HL-60 (cell line): ENCODE measurements at regions not wholly inside any gene's neighbourhood (a gene's known extent, or its start where the extent isn't known, plus 50 kb on each side); places are given as distances from the start of the nearest gene placed in this dataset.

Experiments
- DNase-seq, 2 experiments: peaks; one replicate each; pipeline ENCODE4 v3.0.0-alpha.2; 2010 to 2020; ENCODE audit warnings: low read depth in 1 of 2, low spot score in 1 of 2
- H3K27ac ChIP-seq: fragments of 250-450 bp; sonication (Bioruptor Pico); replicated peaks from 2 replicates; pipeline ENCODE4 v1.5.1; 2020; ENCODE audit warnings: mild to moderate bottlenecking, moderate library complexity
- H3K27me3 ChIP-seq: fragments of 250-450 bp; sonication (Bioruptor Pico); 2 replicates; pipeline ENCODE4 v1.5.1; 2021; ENCODE audit warnings: mild to moderate bottlenecking, moderate library complexity; ENCODE audit not compliant: insufficient read depth, poor library complexity, severe bottlenecking
- H3K4me3 ChIP-seq: replicated peaks from 2 replicates; pipeline ENCODE4 v1.5.1; 2011; ENCODE audit warnings: mild to moderate bottlenecking, control low read depth, low read length; ENCODE audit not compliant: insufficient read depth
- GABPA ChIP-seq: IDR thresholded peaks from 2 replicates; pipeline ENCODE4 v1.6.1; 2012; ENCODE audit warnings: low read depth
- POLR2AphosphoS5 ChIP-seq: IDR thresholded peaks from 2 replicates; pipeline ENCODE4 v1.6.1; 2012; ENCODE audit warnings: low read depth
- SPI1 ChIP-seq: IDR thresholded peaks from 2 replicates; pipeline ENCODE4 v1.6.1; 2012; ENCODE audit warnings: low read depth, mild to moderate bottlenecking, borderline replicate concordance
- TF ChIP-seq, protein P1 (sequence below): IDR thresholded peaks from one replicate; pipeline ENCODE4 v1.5.1; 2011; ENCODE audit warnings: low read length, control low read depth, inconsistent platforms; ENCODE audit not compliant: insufficient read depth
- TF ChIP-seq, protein P2 (sequence below): IDR thresholded peaks from 2 replicates; pipeline ENCODE4 v1.6.1; 2012; ENCODE audit warnings: low read depth; ENCODE audit not compliant: insufficient replicate concordance

DNA sequence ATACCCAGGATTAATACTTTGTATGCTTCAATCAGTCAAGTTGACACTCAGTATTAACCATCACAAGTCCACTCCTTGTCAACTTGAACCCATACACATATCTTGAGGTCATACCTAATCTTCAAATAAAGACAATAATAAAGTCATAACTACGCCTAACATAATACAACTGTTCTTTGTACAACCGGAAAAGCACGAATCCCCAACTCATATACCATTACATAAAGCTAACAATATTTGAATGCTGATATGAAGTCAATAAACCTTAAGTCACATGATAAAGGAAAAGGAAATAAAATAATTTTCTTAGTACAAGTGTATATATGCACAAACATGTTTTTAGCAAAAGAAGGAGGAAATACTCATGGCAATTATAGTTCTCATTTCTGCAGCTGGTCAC lies 770.6 kb upstream of the GYPC start:
- Histone ChIP-seq H3K4me3 (no peak overlapping the region), H3K27ac (no peak overlapping the region), H3K27me3 (no peaks in the 10 kb centered on the region)
- DNase-seq = no peak
- TF ChIP-seq POLR2AphosphoS5 (no peak), SPI1 (no peak), GABPA (no peak)
- TF ChIP-seq, protein P1, sequence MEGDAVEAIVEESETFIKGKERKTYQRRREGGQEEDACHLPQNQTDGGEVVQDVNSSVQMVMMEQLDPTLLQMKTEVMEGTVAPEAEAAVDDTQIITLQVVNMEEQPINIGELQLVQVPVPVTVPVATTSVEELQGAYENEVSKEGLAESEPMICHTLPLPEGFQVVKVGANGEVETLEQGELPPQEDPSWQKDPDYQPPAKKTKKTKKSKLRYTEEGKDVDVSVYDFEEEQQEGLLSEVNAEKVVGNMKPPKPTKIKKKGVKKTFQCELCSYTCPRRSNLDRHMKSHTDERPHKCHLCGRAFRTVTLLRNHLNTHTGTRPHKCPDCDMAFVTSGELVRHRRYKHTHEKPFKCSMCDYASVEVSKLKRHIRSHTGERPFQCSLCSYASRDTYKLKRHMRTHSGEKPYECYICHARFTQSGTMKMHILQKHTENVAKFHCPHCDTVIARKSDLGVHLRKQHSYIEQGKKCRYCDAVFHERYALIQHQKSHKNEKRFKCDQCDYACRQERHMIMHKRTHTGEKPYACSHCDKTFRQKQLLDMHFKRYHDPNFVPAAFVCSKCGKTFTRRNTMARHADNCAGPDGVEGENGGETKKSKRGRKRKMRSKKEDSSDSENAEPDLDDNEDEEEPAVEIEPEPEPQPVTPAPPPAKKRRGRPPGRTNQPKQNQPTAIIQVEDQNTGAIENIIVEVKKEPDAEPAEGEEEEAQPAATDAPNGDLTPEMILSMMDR = no peak
- TF ChIP-seq, protein P2, sequence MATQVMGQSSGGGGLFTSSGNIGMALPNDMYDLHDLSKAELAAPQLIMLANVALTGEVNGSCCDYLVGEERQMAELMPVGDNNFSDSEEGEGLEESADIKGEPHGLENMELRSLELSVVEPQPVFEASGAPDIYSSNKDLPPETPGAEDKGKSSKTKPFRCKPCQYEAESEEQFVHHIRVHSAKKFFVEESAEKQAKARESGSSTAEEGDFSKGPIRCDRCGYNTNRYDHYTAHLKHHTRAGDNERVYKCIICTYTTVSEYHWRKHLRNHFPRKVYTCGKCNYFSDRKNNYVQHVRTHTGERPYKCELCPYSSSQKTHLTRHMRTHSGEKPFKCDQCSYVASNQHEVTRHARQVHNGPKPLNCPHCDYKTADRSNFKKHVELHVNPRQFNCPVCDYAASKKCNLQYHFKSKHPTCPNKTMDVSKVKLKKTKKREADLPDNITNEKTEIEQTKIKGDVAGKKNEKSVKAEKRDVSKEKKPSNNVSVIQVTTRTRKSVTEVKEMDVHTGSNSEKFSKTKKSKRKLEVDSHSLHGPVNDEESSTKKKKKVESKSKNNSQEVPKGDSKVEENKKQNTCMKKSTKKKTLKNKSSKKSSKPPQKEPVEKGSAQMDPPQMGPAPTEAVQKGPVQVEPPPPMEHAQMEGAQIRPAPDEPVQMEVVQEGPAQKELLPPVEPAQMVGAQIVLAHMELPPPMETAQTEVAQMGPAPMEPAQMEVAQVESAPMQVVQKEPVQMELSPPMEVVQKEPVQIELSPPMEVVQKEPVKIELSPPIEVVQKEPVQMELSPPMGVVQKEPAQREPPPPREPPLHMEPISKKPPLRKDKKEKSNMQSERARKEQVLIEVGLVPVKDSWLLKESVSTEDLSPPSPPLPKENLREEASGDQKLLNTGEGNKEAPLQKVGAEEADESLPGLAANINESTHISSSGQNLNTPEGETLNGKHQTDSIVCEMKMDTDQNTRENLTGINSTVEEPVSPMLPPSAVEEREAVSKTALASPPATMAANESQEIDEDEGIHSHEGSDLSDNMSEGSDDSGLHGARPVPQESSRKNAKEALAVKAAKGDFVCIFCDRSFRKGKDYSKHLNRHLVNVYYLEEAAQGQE = no peak

DNA sequence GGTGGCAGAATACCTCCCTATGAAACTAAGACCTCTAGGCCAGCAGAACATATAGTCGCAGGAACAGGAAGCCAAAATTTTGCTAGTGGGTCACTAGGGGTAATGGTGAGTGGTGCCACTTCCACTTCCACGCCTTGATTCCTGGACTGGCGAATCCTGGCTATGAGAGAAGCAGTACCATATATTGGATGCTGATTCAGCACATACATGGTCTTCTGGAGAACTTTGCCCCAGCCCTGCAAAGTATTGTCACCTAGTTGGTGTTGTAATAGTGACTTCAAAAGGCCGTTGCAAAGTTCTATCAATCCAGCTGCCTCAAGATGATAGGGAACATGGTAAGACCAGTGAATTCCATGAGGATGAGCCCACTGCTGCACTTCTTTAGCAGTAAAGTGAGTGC lies 769.8 kb upstream of the GYPC start:
- H3K27ac ChIP-seq = no peak overlapping the region
- no peak for TF ChIP-seq POLR2AphosphoS5
- TF ChIP-seq GABPA = no peak
- no peak for TF ChIP-seq SPI1
- TF ChIP-seq, protein P1 = no peak
- TF ChIP-seq, protein P2 = no peak
- no peak overlapping the region for H3K4me3 ChIP-seq
- H3K27me3 ChIP-seq = no peaks in the 10 kb centered on the region
- no peak for DNase-seq

DNA sequence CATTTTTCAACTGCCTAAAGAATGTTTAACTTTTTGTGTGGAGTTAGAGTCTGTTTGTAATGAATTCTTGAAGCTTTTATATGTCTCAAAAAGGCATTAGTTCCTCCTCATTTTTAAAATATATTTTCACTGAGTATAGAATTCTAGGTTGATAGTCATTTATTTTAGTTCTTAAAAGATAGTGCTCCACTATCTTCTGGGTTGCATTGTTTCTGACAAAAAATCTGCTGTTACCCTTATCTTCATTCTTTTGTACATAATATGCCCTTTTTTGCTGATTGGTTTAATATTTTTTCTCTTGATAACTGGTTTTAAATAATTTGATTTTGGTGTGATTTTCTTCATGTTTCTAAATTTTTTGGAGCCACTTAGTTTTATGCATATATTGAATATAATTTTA lies 754.7 kb upstream of the GYPC start:
- no peak for TF ChIP-seq POLR2AphosphoS5
- TF ChIP-seq, protein P1 = no peak

DNA sequence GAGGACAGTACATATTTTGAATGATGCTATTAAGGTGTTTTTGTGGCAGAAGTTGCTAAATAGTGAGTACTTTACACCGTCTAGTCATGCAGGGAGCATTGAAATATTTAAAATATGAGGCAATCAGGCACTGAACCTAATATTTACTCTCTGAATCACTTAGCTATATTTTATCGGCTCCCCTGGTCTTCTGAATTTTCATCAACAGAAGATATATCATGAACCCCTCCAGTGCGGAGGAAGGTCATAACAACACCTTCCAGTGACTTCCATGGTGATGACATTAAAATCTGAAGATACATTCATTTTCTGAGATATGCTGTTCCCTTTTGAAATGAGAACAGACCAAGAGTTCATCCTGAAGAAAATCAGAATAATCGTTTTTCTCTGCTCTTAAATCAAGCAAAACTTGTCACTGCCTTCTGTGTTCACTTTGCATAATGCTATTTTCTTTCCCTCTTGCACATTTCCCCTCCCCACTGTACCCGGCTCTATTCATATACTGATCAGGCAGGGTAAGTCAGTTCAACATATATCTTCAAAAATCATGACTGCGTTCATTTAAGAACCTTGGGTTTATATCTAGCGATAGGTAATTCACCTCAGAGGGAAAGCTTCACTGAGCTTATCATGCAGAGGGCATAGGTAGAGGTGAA lies 729.9 kb upstream of the GYPC start:
- TF ChIP-seq SPI1 = no peak
- TF ChIP-seq GABPA = no peak
- TF ChIP-seq, protein P2 = no peak
- TF ChIP-seq, protein P1 = no peak
- Histone ChIP-seq H3K27ac (no peak overlapping the region), H3K4me3 (no peak overlapping the region), H3K27me3 (no peaks in the 10 kb centered on the region)
- DNase-seq = no peak

More for the DNA sequence above, 754.7 kb upstream of the GYPC start:
- DNase-seq = no peak
- Histone ChIP-seq H3K27me3 (no peaks in the 10 kb centered on the region), H3K27ac (no peak overlapping the region), H3K4me3 (no peak overlapping the region)
